Left ventricle myocardium inferior (tissue), 1 donor: ENCODE measurements at regions not wholly inside any gene's neighbourhood (a gene's known extent, or its start where the extent isn't known, plus 50 kb on each side); places are given as distances from the start of the nearest gene placed in this dataset.

Source experiments
- DNase-seq: peaks from one replicate; pipeline ENCODE4 v3.0.0-alpha.2; 2020
- H3K27ac ChIP-seq: fragments of 200-600 bp; replicated peaks from 2 replicates; pipeline ENCODE4 v1.8.0; 2021
- H3K27me3 ChIP-seq: fragments of 200-600 bp; 2 replicates; pipeline ENCODE4 v1.8.0; 2021; ENCODE audit warnings: low read depth
- H3K36me3 ChIP-seq: fragments of 200-600 bp; 2 replicates; pipeline ENCODE4 v1.8.0; 2021
- H3K4me1 ChIP-seq: fragments of 200-600 bp; 2 replicates; pipeline ENCODE4 v1.8.0; 2021
- H3K4me3 ChIP-seq: fragments of 200-600 bp; 2 replicates; pipeline ENCODE4 v1.8.0; 2021; ENCODE audit warnings: mild to moderate bottlenecking, moderate library complexity
- H3K9me3 ChIP-seq: fragments of 200-600 bp; replicated peaks from 2 replicates; pipeline ENCODE4 v1.8.0; 2021
- CTCF ChIP-seq: fragments of 200-600 bp; IDR thresholded peaks from 2 replicates; pipeline ENCODE4 v1.8.0; 2021; ENCODE audit warnings: antibody characterized with exemption, mild to moderate bottlenecking, borderline replicate concordance
- intact Hi-C: fragments of 100-400 bp; cut with micrococcal nuclease; formaldehyde crosslinking; loops from one replicate; pipeline ENCODE4 v1.11.0; 2022
- donor health status: DM: no; HTN: yes; CAD: no; lungs with severe emphysema.

GRCh38 chr3:28645149-28645548 is 296.5 kb upstream of the AZI2 start:
- DNase-seq, result no peak
- Histone ChIP-seq H3K4me1 (peaks cover 5% of the 10 kb centered on the region), H3K36me3 (no peaks in the 10 kb centered on the region), H3K4me3 (no peak overlapping the region), H3K27ac (no peak overlapping the region), H3K27me3 (no peaks in the 10 kb centered on the region), H3K9me3 (no peaks in the 10 kb centered on the region)
- intact Hi-C loops, result no loop called here
- TF ChIP-seq CTCF, result no peak

GRCh38 chr3:28646435-28646834 is 297.8 kb upstream of the AZI2 start:
- Histone ChIP-seq H3K9me3 (no peaks in the 10 kb centered on the region), H3K27me3 (no peaks in the 10 kb centered on the region), H3K4me1 (peaks cover 5% of the 10 kb centered on the region), H3K4me3 (no peak overlapping the region), H3K36me3 (no peaks in the 10 kb centered on the region), H3K27ac (no peak overlapping the region)
- TF ChIP-seq CTCF, result no peak
- DNase-seq, result no peak
- intact Hi-C loops, result no loop called here

GRCh38 chr3:28649266-28649665 is 300.6 kb upstream of the AZI2 start:
- no peak for DNase-seq
- H3K4me3 ChIP-seq, result no peak overlapping the region
- H3K27me3 ChIP-seq, result no peaks in the 10 kb centered on the region
- H3K9me3 ChIP-seq, result no peaks in the 10 kb centered on the region
- H3K27ac ChIP-seq, result no peak overlapping the region
- intact Hi-C loops, result no loop called here
- no peaks in the 10 kb centered on the region for H3K36me3 ChIP-seq
- no peak for TF ChIP-seq CTCF
- peaks cover 5% of the 10 kb centered on the region for H3K4me1 ChIP-seq

DNA sequence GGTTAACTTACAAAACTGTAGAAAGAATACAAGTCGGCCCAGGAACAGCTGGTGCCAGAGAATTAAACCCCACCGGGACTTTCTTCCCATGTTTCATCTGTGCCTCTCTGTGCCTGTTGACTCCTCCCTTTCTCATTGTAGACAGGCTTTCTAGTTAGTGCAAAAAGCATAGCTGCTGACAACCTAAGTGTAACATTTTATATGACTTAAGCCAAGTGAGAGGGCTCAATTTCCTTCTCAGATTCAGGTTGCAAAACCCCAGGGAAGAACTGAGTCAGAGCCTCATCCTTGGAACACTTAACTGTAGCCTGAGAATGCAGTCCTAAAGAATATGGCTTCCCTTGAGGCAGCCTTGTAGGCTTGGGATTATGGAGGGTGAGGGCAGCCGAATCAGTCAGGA is 302.5 kb upstream of the AZI2 start:
- H3K9me3 ChIP-seq, result no peaks in the 10 kb centered on the region
- H3K27me3 ChIP-seq, result no peaks in the 10 kb centered on the region
- intact Hi-C loops, result no loop called here
- TF ChIP-seq CTCF, result no peak
- H3K27ac ChIP-seq, result no peak overlapping the region
- H3K4me1 ChIP-seq, result peaks cover 5% of the 10 kb centered on the region
- H3K36me3 ChIP-seq, result no peaks in the 10 kb centered on the region
- no peak overlapping the region for H3K4me3 ChIP-seq
- DNase-seq, result no peak

DNA sequence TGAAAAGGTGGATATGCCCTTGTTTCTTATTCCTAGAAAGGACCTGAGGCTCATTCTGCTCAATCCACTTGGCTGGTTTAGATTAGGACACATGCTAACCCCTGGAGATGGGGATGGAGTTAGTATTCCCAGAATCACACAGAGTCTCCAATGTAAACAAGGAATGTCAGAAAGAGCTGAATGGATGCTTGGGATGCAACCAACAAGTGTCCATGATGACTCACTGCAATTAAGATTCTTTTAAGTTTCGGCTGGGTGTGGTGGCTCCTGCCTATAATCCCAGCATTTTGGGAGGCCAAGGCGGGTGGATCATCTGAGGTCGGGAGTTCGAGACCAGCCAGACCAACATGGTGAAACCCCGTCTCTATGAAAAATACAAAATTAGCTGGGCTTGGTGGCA is 315.5 kb upstream of the AZI2 start:
- H3K4me3 ChIP-seq, result no peak overlapping the region
- no peak overlapping the region for H3K27ac ChIP-seq
- peaks cover 31% of the 10 kb centered on the region for H3K4me1 ChIP-seq
- TF ChIP-seq CTCF, result no peak
- no peaks in the 10 kb centered on the region for H3K27me3 ChIP-seq
- no peaks in the 10 kb centered on the region for H3K36me3 ChIP-seq
- intact Hi-C loops, result loop anchor here (10.0 kb wide), 1 partner anchor 1101 kb away; no protein-coding TSS in a partner anchor
- no peaks in the 10 kb centered on the region for H3K9me3 ChIP-seq
- no peak for DNase-seq
